Stimulated activated CD8-positive, alpha-beta memory T cell treated with anti-CD3 and anti-CD28 coated beads, Interleukin-4, amount 100 ng/mL, for 4 hours (primary cell): ENCODE measurements at regions not wholly inside any gene's neighbourhood (a gene's known extent, or its start where the extent isn't known, plus 50 kb on each side); places are given as distances from the start of the nearest gene placed in this dataset.

Experiments
- DNase-seq, 2 donors: peaks; one replicate each; pipeline ENCODE4 v3.0.0-alpha.2; 2020; ENCODE audit warnings: low read depth in 2 of 2, low spot score in 1 of 2

DNA sequence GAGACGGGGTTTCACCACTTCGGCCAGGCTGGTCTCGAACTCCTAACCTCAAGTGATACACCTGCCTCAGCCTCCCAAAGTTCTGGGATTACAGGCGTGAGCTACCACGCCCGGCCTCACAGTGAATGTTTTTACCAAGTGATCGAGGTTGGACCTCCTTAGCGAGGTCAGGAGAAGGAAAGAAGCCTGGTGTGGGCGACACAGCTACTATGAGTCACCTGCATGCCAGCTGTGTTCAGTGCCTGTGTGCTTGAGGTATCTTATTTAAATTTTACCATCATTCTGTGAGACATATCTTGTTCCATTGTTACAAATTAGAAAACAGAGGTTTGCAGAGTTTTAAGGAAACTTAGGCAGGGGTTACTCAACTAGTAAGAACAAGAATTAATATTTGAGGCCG lies 174.8 kb upstream of the DYNLRB2 start:
- no peak for DNase-seq

DNA sequence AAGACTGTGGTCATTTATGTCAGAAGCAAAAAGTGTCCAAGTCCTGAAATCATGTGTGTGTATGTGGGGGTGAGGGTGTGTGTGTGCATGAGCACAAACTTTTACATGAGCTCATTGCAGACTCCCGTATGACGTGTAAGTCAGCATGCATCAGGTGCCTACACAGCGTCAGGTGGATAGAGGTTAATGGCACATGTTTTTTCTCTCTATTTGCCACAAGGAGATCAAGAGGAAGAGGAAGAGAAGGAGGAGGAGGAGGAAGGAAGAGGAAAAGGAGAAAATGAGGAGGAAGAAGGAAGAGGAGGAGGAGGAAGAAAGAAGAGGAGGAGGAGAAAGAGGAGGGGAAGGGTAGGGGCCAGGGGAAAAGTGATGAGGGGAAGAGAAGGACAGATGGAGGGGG lies 178.0 kb upstream of the DYNLRB2 start:
- no peak for DNase-seq

GRCh38 chr16:80356365-80356764 lies 184.4 kb upstream of the DYNLRB2 start:
- no peak for DNase-seq

DNA sequence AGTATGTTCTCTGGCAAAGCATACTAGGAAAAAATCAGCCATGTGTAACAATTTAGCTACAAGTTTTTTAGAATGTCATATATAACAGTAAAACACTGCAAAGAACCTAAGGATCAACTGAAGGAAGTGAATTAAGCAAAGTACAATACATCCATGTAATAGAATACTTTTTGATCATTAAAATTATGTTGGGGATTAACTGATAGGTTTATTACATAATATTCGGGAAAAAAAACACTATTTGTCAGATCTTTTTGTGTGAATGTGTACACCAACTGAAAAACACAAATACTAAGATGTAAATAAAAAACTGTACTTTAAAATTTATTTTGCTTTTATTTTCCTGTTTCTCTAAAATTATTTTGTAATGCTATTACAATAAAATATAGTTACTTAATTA lies 185.5 kb upstream of the DYNLRB2 start:
- no peak for DNase-seq

DNA sequence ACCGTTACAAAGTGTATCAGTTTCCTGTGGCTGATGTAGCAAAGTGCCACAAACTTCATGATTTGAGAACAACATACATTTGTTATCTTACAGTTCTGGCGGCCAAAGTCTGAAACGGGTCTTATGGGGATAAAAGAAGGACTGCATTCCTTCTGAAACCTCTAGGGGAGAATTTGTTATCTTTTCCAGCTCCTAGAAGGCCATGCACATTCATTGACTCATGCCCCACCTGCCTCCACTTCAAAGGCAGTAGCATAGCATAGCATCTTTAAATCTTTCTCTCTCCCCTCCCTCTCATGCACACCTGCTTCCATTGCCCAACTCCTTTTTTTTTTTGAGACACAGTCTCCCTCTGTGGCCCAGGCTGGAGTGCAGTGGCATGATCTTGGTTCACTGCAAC lies 190.7 kb upstream of the DYNLRB2 start:
- no peak for DNase-seq

GRCh38 chr16:80347900-80348299 lies 192.9 kb upstream of the DYNLRB2 start:
- no peak for DNase-seq

DNA sequence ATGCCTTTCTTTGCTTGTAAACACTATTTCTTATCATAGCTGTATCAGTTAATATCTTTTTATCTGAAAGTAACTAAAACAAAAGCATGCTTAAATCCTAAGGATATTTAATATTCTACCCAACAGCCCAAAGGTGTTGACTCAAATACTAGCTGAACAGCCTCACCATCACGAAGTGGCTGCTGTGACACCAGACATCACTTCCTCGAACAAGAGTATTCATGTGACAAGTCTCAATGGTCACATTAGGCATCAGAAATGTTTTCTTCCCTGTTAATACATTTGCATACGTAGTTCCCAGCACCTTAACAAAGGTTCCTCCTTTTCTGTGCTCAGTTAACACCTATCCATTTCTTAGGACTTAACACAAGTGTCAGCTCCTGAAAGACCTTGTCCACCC lies 193.8 kb upstream of the DYNLRB2 start:
- no peak for DNase-seq

- DNase-seq = no peak
These were observed 194.6 kb upstream of the DYNLRB2 start for GRCh38 chr16:80346111-80346632.

DNA sequence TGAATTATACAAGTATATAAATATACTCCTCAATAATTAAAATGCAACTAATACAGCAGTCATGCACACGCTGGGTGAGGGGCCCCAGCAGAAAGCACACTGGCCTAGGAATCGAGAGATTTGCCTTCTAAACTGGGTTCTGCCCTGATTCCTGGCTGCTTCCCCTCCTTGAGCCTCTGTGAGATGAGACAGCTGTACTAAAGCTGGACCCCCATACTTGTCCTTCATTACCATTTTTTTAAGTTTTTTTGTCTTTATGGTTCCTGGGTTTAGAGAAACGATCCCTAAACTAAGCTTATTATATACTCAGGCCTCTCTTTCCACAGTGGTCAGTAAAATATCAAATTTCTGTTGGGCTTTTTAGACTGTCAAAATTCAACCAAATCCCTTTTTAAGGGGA lies 195.1 kb upstream of the DYNLRB2 start:
- no peak for DNase-seq

GRCh38 chr16:80344570-80344969 lies 196.2 kb upstream of the DYNLRB2 start:
- DNase-seq = no peak

- no peak for DNase-seq
These were observed 199.5 kb upstream of the DYNLRB2 start for GRCh38 chr16:80341263-80341662.

DNA sequence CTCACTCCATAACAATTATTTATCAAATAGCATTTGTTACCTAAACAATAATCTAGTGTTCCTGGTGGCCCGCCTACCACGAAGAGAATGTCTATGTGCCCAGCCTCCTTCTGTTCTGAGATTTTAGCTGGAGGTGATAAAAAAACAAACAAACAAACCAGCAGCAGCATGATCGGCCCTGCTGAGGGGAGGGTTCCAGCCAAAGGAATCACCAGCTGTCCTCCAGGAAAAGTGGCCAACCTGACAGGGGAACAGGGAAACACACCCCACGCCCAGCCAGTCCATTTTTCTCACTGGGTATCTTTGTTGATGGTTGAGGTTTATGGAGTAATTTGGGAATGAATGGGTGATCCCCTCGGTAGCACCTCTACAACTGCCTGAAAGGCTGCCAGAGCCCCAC lies 203.0 kb upstream of the DYNLRB2 start:
- DNase-seq = no peak

DNA sequence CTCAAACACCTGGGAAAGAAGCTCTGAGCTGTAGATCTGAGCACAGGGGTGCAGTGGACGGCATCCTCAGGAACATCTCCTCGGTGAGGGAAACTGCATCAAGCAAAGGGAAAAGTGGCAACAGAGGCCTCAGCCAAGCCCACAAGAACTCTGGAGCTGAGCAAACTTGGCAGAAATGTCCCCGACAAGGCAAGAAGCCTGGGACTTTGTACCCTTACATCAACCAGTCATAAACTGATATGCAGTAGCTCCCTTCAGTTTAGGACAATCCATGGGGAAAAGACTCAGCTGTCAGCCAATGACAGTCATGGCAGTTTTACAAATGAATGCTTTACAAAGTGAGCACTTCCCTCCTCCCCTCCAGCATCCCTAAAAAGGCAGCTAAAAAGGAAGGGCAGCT lies 210.0 kb upstream of the DYNLRB2 start:
- no peak for DNase-seq

GRCh38 chr16:80330150-80330549 lies 210.6 kb upstream of the DYNLRB2 start:
- DNase-seq = no peak

GRCh38 chr16:80327740-80328139 lies 213.1 kb upstream of the DYNLRB2 start:
- DNase-seq = no peak

- no peak for DNase-seq
These were observed 216.4 kb upstream of the DYNLRB2 start for GRCh38 chr16:80324371-80324770.

DNA sequence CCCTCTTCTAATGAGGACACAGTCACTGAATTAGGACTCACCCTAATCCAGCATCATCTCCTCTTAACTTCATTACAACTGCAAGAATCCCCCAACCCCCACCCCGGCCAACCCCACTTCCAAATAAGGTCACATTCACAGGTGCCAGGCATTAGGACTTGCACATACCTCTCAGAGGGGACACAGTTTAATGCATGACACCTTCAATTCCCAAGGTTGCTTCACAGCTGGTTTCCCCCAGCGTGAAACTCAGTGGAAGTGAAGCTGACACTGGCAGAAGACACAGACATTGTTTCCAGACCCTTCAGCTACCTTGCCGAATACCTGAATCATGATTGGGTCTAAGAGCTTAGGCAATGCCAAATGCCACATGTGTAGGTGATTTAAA lies 217.0 kb upstream of the DYNLRB2 start:
- no peak for DNase-seq

- no peak for DNase-seq
These were observed 217.5 kb upstream of the DYNLRB2 start for GRCh38 chr16:80323187-80323807.

DNA sequence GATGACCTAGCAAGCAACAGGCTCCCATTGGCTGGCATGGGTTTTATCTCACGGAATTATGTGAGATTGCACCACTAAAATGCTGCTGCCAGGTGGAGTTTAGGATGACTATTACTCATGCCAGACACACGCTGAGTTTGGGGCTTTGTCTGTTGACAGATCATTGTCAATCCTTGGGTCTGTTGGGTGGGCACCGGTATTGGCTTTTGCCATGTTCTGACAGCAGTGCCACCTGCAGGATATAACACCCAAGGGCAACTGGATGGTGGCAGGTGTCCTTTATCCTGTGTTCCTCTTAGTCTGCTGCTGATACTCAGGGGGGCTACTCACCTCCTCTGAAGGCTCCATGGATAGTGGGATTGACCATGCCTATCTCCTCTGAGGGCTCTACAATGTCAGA lies 221.6 kb upstream of the DYNLRB2 start:
- no peak for DNase-seq

DNA sequence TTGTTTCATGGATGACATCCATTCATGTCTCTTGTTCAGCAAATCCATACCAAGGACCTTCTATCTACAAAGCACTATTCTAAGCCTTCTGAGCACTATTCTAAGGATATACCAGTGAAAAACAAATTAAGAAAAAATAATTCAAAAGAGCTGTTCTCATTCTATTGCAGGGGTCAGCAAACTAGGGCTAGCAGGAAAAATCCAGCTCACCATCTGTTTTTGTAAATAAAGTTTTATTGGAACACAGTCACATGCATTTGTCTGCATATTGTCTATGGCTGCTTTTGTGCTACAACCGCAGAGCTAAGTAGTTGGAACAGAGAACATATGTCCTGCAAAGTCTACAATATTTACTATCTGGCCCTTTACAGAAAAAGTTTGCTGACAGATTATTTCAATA lies 222.7 kb upstream of the DYNLRB2 start:
- no peak for DNase-seq

- no peak for DNase-seq
These were observed 223.2 kb upstream of the DYNLRB2 start for GRCh38 chr16:80317599-80318037.

DNA sequence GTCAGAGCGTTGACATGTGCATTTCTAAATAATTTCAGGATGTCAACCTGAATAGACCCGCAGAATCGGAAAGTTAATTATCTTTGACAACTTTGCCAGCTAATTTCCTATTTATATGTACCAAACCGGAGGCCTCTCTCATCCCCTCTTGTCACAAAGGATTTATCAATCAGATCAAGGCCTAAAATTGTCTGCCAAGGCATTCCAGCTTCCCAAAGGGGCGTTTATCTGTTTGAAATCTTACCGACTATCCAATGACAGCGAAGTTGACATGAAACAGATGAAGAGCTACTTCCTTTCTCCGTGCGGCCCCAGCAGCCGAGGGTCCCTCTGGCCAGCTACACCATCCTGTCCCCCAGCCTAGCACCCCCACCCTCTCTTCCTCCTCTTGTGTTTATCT lies 223.7 kb upstream of the DYNLRB2 start:
- DNase-seq = no peak

- no peak for DNase-seq
These were observed 226.8 kb upstream of the DYNLRB2 start for GRCh38 chr16:80314042-80314441.

DNA sequence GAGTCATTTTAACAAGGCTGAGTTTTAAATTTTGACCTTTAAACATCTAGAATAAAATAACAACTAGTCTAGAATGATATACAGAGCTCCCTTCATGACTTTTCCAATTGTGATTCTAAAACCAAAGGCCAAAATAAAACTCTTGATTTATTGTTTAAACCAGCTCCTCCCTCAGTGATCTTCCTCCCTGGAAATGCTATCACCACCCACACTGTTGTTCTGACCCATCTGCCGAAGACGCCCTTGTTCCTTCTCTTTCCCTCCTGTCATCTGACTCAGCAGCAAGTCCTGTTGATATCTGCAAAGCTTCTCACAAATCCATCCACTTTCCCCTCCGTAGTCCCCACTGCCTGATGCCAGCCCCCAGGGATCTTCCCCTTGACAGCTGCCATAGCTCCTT lies 231.6 kb upstream of the DYNLRB2 start:
- DNase-seq = no peak
